HEK293T (cell line): ENCODE measurements at regions not wholly inside any gene's neighbourhood (a gene's known extent, or its start where the extent isn't known, plus 50 kb on each side); places are given as distances from the start of the nearest gene placed in this dataset.

ENCODE experiments used
- ELF4 ChIP-seq: fragments of 450-650 bp; IDR thresholded peaks from 2 replicates; pipeline ENCODE4 v1.6.1; 2017; ENCODE audit warnings: antibody characterized with exemption
- FOXA1 ChIP-seq: fragments of 450-650 bp; IDR thresholded peaks from 2 replicates; pipeline ENCODE4 v1.6.1; 2016; ENCODE audit warnings: mild to moderate bottlenecking
- FOXM1 ChIP-seq: fragments of 450-650 bp; IDR thresholded peaks from 2 replicates; pipeline ENCODE4 v1.6.1; 2017; ENCODE audit warnings: mild to moderate bottlenecking, borderline replicate concordance
- HDGF ChIP-seq: fragments of 450-650 bp; IDR thresholded peaks from 2 replicates; pipeline ENCODE4 v1.6.1; 2017; ENCODE audit warnings: antibody characterized with exemption, borderline replicate concordance
- LEF1 ChIP-seq: fragments of 450-650 bp; IDR thresholded peaks from 2 replicates; pipeline ENCODE4 v1.6.1; 2017; ENCODE audit warnings: mild to moderate bottlenecking, borderline replicate concordance
- NFRKB ChIP-seq: fragments of 450-650 bp; IDR thresholded peaks from 2 replicates; pipeline ENCODE4 v1.6.1; 2016; ENCODE audit warnings: mild to moderate bottlenecking, moderate library complexity
- PKNOX1 ChIP-seq: fragments of 450-650 bp; IDR thresholded peaks from 2 replicates; pipeline ENCODE4 v1.6.1; 2016
- SP1 ChIP-seq: fragments of 450-650 bp; IDR thresholded peaks from 2 replicates; pipeline ENCODE4 v1.6.1; 2017

- TF ChIP-seq ELF4 (no peak), LEF1 (no peak), NFRKB (no peak), FOXA1 (no peak), FOXM1 (no peak), SP1 (no peak), PKNOX1 (no peak), HDGF (no peak)
Observed at GRCh38 chr14:49992448-49992847, 99.6 kb downstream of the ARF6 start.
